GM18907 (cell line): ENCODE measurements at regions not wholly inside any gene's neighbourhood (a gene's known extent, or its start where the extent isn't known, plus 50 kb on each side); places are given as distances from the start of the nearest gene placed in this dataset.

Source experiments
- ATAC-seq: cut with Tn5 transposase; IDR thresholded peaks from one replicate; pipeline ENCODE4 v1.9.1; 2021; ENCODE audit warnings: mild to moderate bottlenecking, moderate library complexity; ENCODE audit not compliant: unreplicated experiment

GRCh38 chr21:38688068-38688467 is 117.7 kb upstream of the ETS2 start:
- ATAC-seq, result no peak

- ATAC-seq, result no peak
These were observed 114.1 kb upstream of the ETS2 start for GRCh38 chr21:38691631-38692030.

GRCh38 chr21:38696579-38696978 is 109.2 kb upstream of the ETS2 start:
- no peak for ATAC-seq

- no peak for ATAC-seq
These were observed 106.7 kb upstream of the ETS2 start for GRCh38 chr21:38699048-38699447.

- ATAC-seq, result no peak
These were observed 103.5 kb upstream of the ETS2 start for GRCh38 chr21:38702196-38702595.

- no peak for ATAC-seq
These were observed 95.9 kb upstream of the ETS2 start for GRCh38 chr21:38709876-38710275.

GRCh38 chr21:38712071-38712470 is 93.7 kb upstream of the ETS2 start:
- no peak for ATAC-seq

- no peak for ATAC-seq
These were observed 93.1 kb upstream of the ETS2 start for GRCh38 chr21:38712664-38713063.

GRCh38 chr21:38714039-38714817 is 91.5 kb upstream of the ETS2 start:
- no peak for ATAC-seq

GRCh38 chr21:38714999-38715398 is 90.7 kb upstream of the ETS2 start:
- ATAC-seq, result no peak

GRCh38 chr21:38716088-38716487 is 89.6 kb upstream of the ETS2 start:
- ATAC-seq, result no peak

GRCh38 chr21:38716942-38717341 is 88.8 kb upstream of the ETS2 start:
- ATAC-seq, result no peak

GRCh38 chr21:38718481-38718880 is 87.2 kb upstream of the ETS2 start:
- ATAC-seq, result no peak

GRCh38 chr21:38720074-38720473 is 85.7 kb upstream of the ETS2 start:
- ATAC-seq, result no peak

- no peak for ATAC-seq
These were observed 84.7 kb upstream of the ETS2 start for GRCh38 chr21:38721055-38721454.

- ATAC-seq, result no peak
These were observed 83.8 kb upstream of the ETS2 start for GRCh38 chr21:38721958-38722357.

- no peak for ATAC-seq
These were observed 80.3 kb upstream of the ETS2 start for GRCh38 chr21:38725196-38726157.

- no peak for ATAC-seq
These were observed 79.2 kb upstream of the ETS2 start for GRCh38 chr21:38726482-38726881.

- ATAC-seq, result no peak
These were observed 76.4 kb upstream of the ETS2 start for GRCh38 chr21:38729291-38729690.

- ATAC-seq, result no peak
These were observed 75.9 kb upstream of the ETS2 start for GRCh38 chr21:38729754-38730379.

- ATAC-seq, result no peak
These were observed 71.7 kb upstream of the ETS2 start for GRCh38 chr21:38733972-38734546.
